ENCODE measurements at regions not wholly inside any gene's neighbourhood (a gene's known extent, or its start where the extent isn't known, plus 50 kb on each side); places are given as distances from the start of the nearest gene placed in this dataset.

- peaks cover 0 to 5% (median 2%) of the 10 kb centered on the region in 4 donors for H3K4me1 ChIP-seq
These were observed 466.3 kb upstream of the SETBP1 start for GRCh38 chr18:44214396-44214795.

DNA sequence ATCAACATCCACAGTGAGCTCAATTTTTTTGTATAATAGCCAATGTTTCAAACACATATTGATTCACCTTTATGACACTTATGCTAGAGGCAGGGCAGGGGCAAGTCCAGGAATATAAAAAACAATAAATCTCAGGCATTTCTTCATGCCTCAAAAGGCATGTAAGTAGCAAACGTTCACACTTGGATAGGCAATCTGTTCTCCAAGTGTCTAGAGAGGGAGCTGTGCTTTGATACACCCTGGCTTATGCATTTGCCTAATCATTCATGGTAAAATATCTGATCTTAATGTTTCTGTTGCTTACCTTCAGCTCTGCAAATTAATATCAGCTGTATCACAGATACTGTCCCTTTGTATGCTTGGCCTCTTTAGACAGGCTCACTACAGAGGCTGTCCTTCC lies 464.5 kb upstream of the SETBP1 start:
- no peak overlapping the region for H3K27ac ChIP-seq (replicated peaks in 1 of 4)
- no peaks in the 10 kb centered on the region for H3K27me3 ChIP-seq
- no peak overlapping the region for H3K4me3 ChIP-seq
- TF ChIP-seq POLR2AphosphoS5 (IDR thresholded peaks at IDR 0.05), result no peak
- no peak for TF ChIP-seq POLR2A (IDR thresholded peaks at IDR 0.05; ENCODE audit: low read depth)
- no peak for TF ChIP-seq EP300 (IDR thresholded peaks at IDR 0.05)
- TF ChIP-seq, protein P1, sequence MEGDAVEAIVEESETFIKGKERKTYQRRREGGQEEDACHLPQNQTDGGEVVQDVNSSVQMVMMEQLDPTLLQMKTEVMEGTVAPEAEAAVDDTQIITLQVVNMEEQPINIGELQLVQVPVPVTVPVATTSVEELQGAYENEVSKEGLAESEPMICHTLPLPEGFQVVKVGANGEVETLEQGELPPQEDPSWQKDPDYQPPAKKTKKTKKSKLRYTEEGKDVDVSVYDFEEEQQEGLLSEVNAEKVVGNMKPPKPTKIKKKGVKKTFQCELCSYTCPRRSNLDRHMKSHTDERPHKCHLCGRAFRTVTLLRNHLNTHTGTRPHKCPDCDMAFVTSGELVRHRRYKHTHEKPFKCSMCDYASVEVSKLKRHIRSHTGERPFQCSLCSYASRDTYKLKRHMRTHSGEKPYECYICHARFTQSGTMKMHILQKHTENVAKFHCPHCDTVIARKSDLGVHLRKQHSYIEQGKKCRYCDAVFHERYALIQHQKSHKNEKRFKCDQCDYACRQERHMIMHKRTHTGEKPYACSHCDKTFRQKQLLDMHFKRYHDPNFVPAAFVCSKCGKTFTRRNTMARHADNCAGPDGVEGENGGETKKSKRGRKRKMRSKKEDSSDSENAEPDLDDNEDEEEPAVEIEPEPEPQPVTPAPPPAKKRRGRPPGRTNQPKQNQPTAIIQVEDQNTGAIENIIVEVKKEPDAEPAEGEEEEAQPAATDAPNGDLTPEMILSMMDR (IDR thresholded peaks at IDR 0.05), result no peak
- H3K36me3 ChIP-seq, result no peaks in the 10 kb centered on the region
- intact Hi-C loops (cut with DNase I), result no loop called here
- H3K9me3 ChIP-seq, result no peaks in the 10 kb centered on the region
- H3K4me1 ChIP-seq, result peaks cover 0 to 5% (median 2%) of the 10 kb centered on the region in 4 donors
- DNase-seq (ENCODE audit: extremely low spot score), result no peak
- 61% methylated on average over 1 of the region's 1 CpG for WGBS

More at GRCh38 chr18:44214396-44214795, 466.3 kb upstream of the SETBP1 start:
- Histone ChIP-seq H3K36me3 (no peaks in the 10 kb centered on the region), H3K27me3 (no peaks in the 10 kb centered on the region), H3K4me3 (no peak overlapping the region), H3K27ac (replicated peaks in 1 of 4) (no peak overlapping the region), H3K9me3 (no peaks in the 10 kb centered on the region)
- no peak for DNase-seq (ENCODE audit: extremely low spot score)
- no peak for TF ChIP-seq POLR2AphosphoS5 (IDR thresholded peaks at IDR 0.05)
- TF ChIP-seq, protein P1 (IDR thresholded peaks at IDR 0.05), result no peak
- TF ChIP-seq POLR2A (IDR thresholded peaks at IDR 0.05; ENCODE audit: low read depth), result no peak
- no peak for TF ChIP-seq EP300 (IDR thresholded peaks at IDR 0.05)
- WGBS, result 53% methylated on average over 2 of the region's 2 CpGs
- intact Hi-C loops (cut with DNase I), result no loop called here

DNA sequence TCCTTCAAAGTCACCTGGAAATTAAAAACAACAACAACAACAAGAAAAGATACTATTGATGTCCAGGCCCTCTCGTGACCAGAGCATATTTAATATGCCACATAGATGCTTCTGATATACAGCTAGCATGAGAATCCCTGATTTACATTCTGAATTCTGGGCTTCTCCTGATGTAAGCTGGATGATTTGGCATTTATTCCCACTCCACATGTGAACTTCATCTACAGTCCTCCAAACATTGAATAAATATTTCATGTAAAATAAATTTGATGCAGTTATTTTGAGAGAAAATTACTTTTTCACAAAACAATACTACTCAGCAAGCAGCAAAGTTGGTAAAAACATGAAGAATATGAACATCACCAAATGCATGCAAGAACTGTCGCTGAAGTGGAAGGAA lies 453.2 kb upstream of the SETBP1 start:
- H3K27me3 ChIP-seq, result no peaks in the 10 kb centered on the region
- H3K9me3 ChIP-seq, result no peaks in the 10 kb centered on the region
- intact Hi-C loops (cut with DNase I), result no loop called here
- peaks cover 4 to 16% (median 15%) of the 10 kb centered on the region in 4 donors for H3K4me1 ChIP-seq
- 90% methylated on average over 2 of the region's 2 CpGs for WGBS
- no peak overlapping the region for H3K4me3 ChIP-seq
- no peaks in the 10 kb centered on the region for H3K36me3 ChIP-seq
- no peak overlapping the region for H3K27ac ChIP-seq (replicated peaks in 1 of 4)
- TF ChIP-seq POLR2AphosphoS5 (IDR thresholded peaks at IDR 0.05), result no peak
- TF ChIP-seq POLR2A (IDR thresholded peaks at IDR 0.05; ENCODE audit: low read depth), result no peak
- no peak for TF ChIP-seq EP300 (IDR thresholded peaks at IDR 0.05)
- TF ChIP-seq, protein P1 (IDR thresholded peaks at IDR 0.05), result no peak
- DNase-seq (ENCODE audit: extremely low spot score), result no peak

DNA sequence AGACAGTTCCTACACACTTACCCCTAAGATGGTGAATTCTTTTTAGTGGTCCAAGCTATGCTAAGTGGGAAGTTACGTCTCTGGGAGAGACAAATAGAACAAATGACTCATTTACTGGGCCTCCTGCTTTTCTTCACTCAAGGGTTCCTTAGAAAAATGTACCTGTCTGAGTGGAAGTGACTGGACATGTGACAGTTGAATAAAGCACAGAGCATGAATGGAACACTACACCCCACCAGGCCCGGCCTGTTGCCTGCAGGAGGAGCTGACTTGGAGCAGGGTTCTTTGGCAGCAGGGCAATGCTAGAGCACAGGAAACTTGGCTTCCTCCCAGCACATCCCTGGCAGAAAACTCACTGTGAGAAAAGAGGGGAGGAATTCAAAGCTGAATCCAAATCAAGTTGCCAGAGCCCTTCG lies 451.0 kb upstream of the SETBP1 start:
- WGBS, result 25% methylated on average over 3 of the region's 3 CpGs
- H3K4me3 ChIP-seq, result no peak overlapping the region
- H3K9me3 ChIP-seq, result no peaks in the 10 kb centered on the region
- H3K36me3 ChIP-seq, result no peaks in the 10 kb centered on the region
- peaks cover 4 to 22% (median 20%) of the 10 kb centered on the region in 4 donors for H3K4me1 ChIP-seq
- intact Hi-C loops (cut with DNase I), result no loop called here
- TF ChIP-seq, protein P1 (IDR thresholded peaks at IDR 0.05), result peak in 1 of 3 experiments; percentile 13
- TF ChIP-seq EP300 (IDR thresholded peaks at IDR 0.05) (peak; percentile 56), POLR2AphosphoS5 (IDR thresholded peaks at IDR 0.05) (peak; percentile 76 to 84), POLR2A (IDR thresholded peaks at IDR 0.05; ENCODE audit: low read depth) (no peak)
- H3K27ac ChIP-seq (replicated peaks in 1 of 4), result peak overlapping the region; percentile 39 to 65 (median 46)
- H3K27me3 ChIP-seq, result no peaks in the 10 kb centered on the region
- no peak for DNase-seq (ENCODE audit: extremely low spot score)

- H3K36me3 ChIP-seq, result no peaks in the 10 kb centered on the region
- intact Hi-C loops (cut with DNase I), result no loop called here
- TF ChIP-seq EP300 (IDR thresholded peaks at IDR 0.05) (no peak), POLR2AphosphoS5 (IDR thresholded peaks at IDR 0.05) (no peak), POLR2A (IDR thresholded peaks at IDR 0.05; ENCODE audit: low read depth) (no peak)
- TF ChIP-seq, protein P1 (IDR thresholded peaks at IDR 0.05), result no peak
- no peak for DNase-seq (ENCODE audit: extremely low spot score)
- H3K27me3 ChIP-seq, result no peaks in the 10 kb centered on the region
- H3K9me3 ChIP-seq, result no peaks in the 10 kb centered on the region
- peaks cover 4 to 22% (median 20%) of the 10 kb centered on the region in 4 donors for H3K4me1 ChIP-seq
- no peak overlapping the region for H3K27ac ChIP-seq (replicated peaks in 1 of 4)
- no peak overlapping the region for H3K4me3 ChIP-seq
- 93% methylated on average over 4 of the region's 4 CpGs for WGBS
These were observed 448.8 kb upstream of the SETBP1 start for GRCh38 chr18:44231936-44232335.
